Endothelial cell of umbilical vein (primary cell): ENCODE measurements at regions not wholly inside any gene's neighbourhood (a gene's known extent, or its start where the extent isn't known, plus 50 kb on each side); places are given as distances from the start of the nearest gene placed in this dataset.

ENCODE experiments used
- EZH2 ChIP-seq: IDR thresholded peaks from 2 replicates; pipeline ENCODE4 v1.6.1; 2012; ENCODE audit warnings: borderline replicate concordance, low read depth, mild to moderate bottlenecking, moderate library complexity, low read length, inconsistent platforms; ENCODE audit not compliant: severe bottlenecking
- GATA2 ChIP-seq: IDR thresholded peaks from 2 replicates; pipeline ENCODE4 v1.7.0; 2011; ENCODE audit warnings: low read depth, mild to moderate bottlenecking, moderate library complexity, mixed read lengths, low read length; ENCODE audit not compliant: insufficient read length, insufficient read depth
- JUN ChIP-seq: IDR thresholded peaks from 2 replicates; pipeline ENCODE4 v1.6.1; 2011; ENCODE audit warnings: borderline replicate concordance, low read depth; ENCODE audit not compliant: insufficient read length, insufficient read depth
- MAX ChIP-seq: IDR thresholded peaks from 2 replicates; pipeline ENCODE4 v1.6.1; 2011; ENCODE audit not compliant: insufficient read depth, insufficient read length
- POLR2A ChIP-seq: IDR thresholded peaks from 2 replicates; pipeline ENCODE4 v1.6.1; 2012; ENCODE audit warnings: low read depth, mild to moderate bottlenecking, control low read depth, low read length
- POLR2AphosphoS5 ChIP-seq: IDR thresholded peaks from 2 replicates; pipeline ENCODE4 v1.6.1; 2012; ENCODE audit warnings: low read depth, mild to moderate bottlenecking, control low read depth, low read length, moderate library complexity; ENCODE audit not compliant: insufficient read depth
- TF ChIP-seq, protein P1 (sequence below), 2 donors: IDR thresholded peaks; 1 replicate in 1 of 2; 2 replicates in 1 of 2; pipeline ENCODE4 v1.5.1; 2011; ENCODE audit warnings: low read length in 2 of 2, mild to moderate bottlenecking in 2 of 2, moderate library complexity in 2 of 2, control low read depth in 1 of 2, inconsistent platforms in 1 of 2, low read depth in 1 of 2; ENCODE audit not compliant: insufficient read depth in 1 of 2; ENCODE audit errors: extremely low read depth in 1 of 2

GRCh38 chrX:6738518-6739470 lies 203.9 kb upstream of the VCX3A start:
- TF ChIP-seq, protein P1, sequence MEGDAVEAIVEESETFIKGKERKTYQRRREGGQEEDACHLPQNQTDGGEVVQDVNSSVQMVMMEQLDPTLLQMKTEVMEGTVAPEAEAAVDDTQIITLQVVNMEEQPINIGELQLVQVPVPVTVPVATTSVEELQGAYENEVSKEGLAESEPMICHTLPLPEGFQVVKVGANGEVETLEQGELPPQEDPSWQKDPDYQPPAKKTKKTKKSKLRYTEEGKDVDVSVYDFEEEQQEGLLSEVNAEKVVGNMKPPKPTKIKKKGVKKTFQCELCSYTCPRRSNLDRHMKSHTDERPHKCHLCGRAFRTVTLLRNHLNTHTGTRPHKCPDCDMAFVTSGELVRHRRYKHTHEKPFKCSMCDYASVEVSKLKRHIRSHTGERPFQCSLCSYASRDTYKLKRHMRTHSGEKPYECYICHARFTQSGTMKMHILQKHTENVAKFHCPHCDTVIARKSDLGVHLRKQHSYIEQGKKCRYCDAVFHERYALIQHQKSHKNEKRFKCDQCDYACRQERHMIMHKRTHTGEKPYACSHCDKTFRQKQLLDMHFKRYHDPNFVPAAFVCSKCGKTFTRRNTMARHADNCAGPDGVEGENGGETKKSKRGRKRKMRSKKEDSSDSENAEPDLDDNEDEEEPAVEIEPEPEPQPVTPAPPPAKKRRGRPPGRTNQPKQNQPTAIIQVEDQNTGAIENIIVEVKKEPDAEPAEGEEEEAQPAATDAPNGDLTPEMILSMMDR (IDR thresholded peaks at IDR 0.05; ENCODE audit: extremely low read depth in 1 of 2, insufficient read depth in 1 of 2, low read depth in 1 of 2, low read length in 2 of 2): no peak
- TF ChIP-seq EZH2: no peak
- TF ChIP-seq GATA2: no peak
- TF ChIP-seq POLR2A: no peak
- TF ChIP-seq POLR2AphosphoS5: no peak
- no peak for TF ChIP-seq MAX
- TF ChIP-seq JUN: no peak
